GM12872 (cell line): ENCODE measurements at regions not wholly inside any gene's neighbourhood (a gene's known extent, or its start where the extent isn't known, plus 50 kb on each side); places are given as distances from the start of the nearest gene placed in this dataset.

Experiments used
- TF ChIP-seq, protein P1 (sequence below): IDR thresholded peaks from 3 replicates; pipeline ENCODE4 v1.5.1; 2011; ENCODE audit warnings: low read depth, mild to moderate bottlenecking, low read length, moderate library complexity; ENCODE audit not compliant: insufficient read depth

DNA sequence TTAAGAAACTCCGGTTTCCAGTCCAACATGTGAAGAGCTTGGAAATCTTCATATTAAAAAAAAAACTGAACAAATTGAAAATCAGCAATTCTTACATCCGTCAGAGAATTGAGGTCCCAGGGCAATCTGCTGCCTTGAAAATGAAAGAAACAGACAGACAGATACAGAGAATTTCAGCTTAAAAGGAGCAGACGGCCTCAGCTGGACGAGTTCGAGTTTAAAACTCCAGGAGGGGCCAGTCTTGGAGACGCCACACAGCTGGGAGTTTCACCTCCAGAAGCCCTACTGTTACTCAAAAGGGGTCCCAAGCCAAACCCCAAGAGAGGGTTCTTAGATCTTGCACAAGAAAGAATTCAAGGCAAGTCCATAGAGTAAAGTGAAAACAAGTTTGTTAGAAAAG, 226.5 kb upstream of the ARL4C start:
- TF ChIP-seq, protein P1, sequence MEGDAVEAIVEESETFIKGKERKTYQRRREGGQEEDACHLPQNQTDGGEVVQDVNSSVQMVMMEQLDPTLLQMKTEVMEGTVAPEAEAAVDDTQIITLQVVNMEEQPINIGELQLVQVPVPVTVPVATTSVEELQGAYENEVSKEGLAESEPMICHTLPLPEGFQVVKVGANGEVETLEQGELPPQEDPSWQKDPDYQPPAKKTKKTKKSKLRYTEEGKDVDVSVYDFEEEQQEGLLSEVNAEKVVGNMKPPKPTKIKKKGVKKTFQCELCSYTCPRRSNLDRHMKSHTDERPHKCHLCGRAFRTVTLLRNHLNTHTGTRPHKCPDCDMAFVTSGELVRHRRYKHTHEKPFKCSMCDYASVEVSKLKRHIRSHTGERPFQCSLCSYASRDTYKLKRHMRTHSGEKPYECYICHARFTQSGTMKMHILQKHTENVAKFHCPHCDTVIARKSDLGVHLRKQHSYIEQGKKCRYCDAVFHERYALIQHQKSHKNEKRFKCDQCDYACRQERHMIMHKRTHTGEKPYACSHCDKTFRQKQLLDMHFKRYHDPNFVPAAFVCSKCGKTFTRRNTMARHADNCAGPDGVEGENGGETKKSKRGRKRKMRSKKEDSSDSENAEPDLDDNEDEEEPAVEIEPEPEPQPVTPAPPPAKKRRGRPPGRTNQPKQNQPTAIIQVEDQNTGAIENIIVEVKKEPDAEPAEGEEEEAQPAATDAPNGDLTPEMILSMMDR: no peak

DNA sequence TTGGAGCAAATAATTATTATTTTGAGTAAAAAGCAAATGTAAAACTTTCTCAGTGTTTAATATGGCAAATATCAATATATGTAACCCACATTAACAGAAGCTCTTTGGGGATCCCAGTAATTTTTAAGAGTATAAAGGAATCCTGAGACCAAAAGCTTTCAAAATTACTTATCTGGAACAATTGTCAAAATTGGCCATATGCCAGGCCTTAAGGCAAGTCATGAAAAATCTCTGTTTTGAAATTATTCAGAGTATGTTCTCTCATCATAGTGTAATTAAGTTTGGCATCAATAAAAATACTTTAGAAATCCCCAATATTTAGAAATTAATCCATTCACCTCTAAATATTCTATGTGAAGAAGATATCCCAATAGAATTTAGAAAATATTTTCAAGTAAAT, 225.3 kb upstream of the ARL4C start:
- TF ChIP-seq, protein P1: no peak

DNA sequence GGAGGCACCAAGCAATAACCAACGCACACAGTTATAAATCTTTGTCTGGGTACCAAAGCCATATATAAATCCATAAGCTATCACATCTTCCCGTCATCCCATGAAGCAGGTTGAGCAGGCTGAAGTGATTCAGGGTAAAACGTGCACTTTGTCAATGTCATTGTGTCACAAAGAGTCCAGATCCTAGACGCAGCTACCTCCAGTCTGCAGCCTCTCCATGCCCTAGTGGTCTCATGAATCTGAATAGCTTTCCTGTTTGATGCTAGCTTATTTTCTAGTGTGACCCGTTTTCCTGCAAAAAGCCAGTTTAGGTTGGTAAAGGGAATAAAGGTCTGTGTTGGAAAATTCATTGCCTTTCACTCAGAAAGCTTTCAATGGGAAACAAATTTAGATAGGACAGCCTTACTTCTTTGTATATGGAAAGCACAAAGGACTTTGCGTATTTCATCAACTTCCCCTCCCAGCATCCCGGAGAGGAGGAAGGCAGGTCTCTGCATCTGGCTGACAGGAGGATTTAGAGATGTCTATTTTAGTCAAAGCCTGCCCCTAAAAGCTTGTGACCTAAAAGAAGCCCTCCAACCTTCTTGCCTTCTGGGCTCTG, 222.3 kb upstream of the ARL4C start:
- TF ChIP-seq, protein P1: no peak

DNA sequence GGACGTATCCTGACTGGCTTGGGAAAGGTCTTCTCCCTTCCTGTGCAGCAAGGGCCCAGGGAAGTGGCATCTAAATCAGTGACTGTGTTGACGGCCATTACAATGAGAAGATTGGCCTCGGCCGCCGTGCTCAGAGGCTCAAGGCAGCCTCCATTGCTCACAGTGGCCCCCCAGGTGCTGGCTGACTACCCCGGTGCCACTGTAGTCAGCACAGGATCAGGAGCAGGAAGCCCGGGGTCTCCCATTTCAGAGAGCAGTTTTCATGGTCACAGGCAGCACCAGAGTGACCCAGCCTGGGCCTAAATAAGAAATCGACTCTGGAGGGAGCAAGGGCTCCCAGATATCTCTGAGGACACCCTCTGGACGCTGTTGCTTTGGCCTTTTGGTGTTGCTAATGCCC, 219.4 kb upstream of the ARL4C start:
- TF ChIP-seq, protein P1: no peak

DNA sequence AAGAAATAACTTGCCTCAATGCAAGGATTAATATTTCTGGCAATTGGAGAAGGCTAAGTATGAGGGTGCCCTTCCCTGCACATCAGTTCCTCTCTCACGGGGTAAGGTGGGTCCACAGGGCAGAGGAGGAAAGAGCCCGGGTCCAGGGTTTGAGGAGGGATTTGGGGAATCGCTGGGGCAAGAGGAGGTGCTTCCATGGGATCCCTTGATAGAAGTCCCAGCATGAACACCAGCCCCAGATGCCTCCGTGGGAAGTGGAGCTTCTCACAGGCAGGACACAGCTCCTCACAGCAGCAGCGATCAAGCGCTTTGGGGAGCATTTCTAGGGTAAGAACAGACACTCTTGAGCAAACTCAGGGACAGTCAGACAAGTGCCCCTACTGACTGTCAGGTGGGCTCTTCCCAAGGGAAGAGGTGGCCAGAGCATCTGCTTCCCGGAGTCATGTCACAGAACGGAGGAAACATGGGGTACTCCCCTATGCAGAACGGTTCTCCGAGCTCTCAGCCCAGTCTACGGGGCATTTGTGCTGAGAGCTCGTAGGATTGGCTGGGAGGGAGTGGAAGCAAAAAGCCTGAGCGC, 218.9 kb upstream of the ARL4C start:
- TF ChIP-seq, protein P1: no peak

- TF ChIP-seq, protein P1: no peak
Measured at GRCh38 chr2:234714711-234715110, 217.8 kb upstream of the ARL4C start.

- TF ChIP-seq, protein P1: no peak
Measured at GRCh38 chr2:234712421-234712935, 215.6 kb upstream of the ARL4C start.
